ENCODE measurements at regions not wholly inside any gene's neighbourhood (a gene's known extent, or its start where the extent isn't known, plus 50 kb on each side); places are given as distances from the start of the nearest gene placed in this dataset.

- no peak for DNase-seq (ENCODE audit: low spot score)
Observed at GRCh38 chr12:91533366-91533765, 350.7 kb upstream of the DCN start.

- no peak for DNase-seq (ENCODE audit: low spot score)
Observed at GRCh38 chr12:91529829-91530228, 347.2 kb upstream of the DCN start.

GRCh38 chr12:91523831-91524230, 341.2 kb upstream of the DCN start:
- no peak for DNase-seq (ENCODE audit: low spot score)

GRCh38 chr12:91516695-91517047, 334.1 kb upstream of the DCN start:
- DNase-seq (ENCODE audit: low spot score), result no peak

- DNase-seq (ENCODE audit: low spot score), result no peak
Observed at GRCh38 chr12:91515944-91516694, 333.5 kb upstream of the DCN start.

- DNase-seq (ENCODE audit: low spot score), result no peak
Observed at GRCh38 chr12:91513313-91513712, 330.7 kb upstream of the DCN start.

GRCh38 chr12:91511795-91512420, 329.3 kb upstream of the DCN start:
- DNase-seq (ENCODE audit: low spot score), result no peak

- DNase-seq (ENCODE audit: low spot score), result no peak
Observed at GRCh38 chr12:91507754-91508153, 325.1 kb upstream of the DCN start.

- no peak for DNase-seq (ENCODE audit: low spot score)
Observed at GRCh38 chr12:91506452-91506851, 323.8 kb upstream of the DCN start.

- no peak for DNase-seq (ENCODE audit: low spot score)
Observed at GRCh38 chr12:91505006-91505405, 322.4 kb upstream of the DCN start.

- no peak for DNase-seq (ENCODE audit: low spot score)
Observed at GRCh38 chr12:91502208-91502607, 319.6 kb upstream of the DCN start.

GRCh38 chr12:91496337-91496736, 313.7 kb upstream of the DCN start:
- DNase-seq (ENCODE audit: low spot score), result no peak

- DNase-seq (ENCODE audit: low spot score), result no peak
Observed at GRCh38 chr12:91493308-91493707, 310.7 kb upstream of the DCN start.

GRCh38 chr12:91492648-91493047, 310.0 kb upstream of the DCN start:
- DNase-seq (ENCODE audit: low spot score), result no peak

GRCh38 chr12:91490667-91491311, 308.2 kb upstream of the DCN start:
- no peak for DNase-seq (ENCODE audit: low spot score)

- no peak for DNase-seq (ENCODE audit: low spot score)
Observed at GRCh38 chr12:91483471-91483985, 300.9 kb upstream of the DCN start.

GRCh38 chr12:91482231-91482630, 299.6 kb upstream of the DCN start:
- no peak for DNase-seq (ENCODE audit: low spot score)

GRCh38 chr12:91478500-91478899, 295.9 kb upstream of the DCN start:
- no peak for DNase-seq (ENCODE audit: low spot score)

GRCh38 chr12:91467686-91468085, 285.1 kb upstream of the DCN start:
- no peak for DNase-seq (ENCODE audit: low spot score)

GRCh38 chr12:91461061-91461460, 278.4 kb upstream of the DCN start:
- DNase-seq (ENCODE audit: low spot score), result no peak

- no peak for DNase-seq (ENCODE audit: low spot score)
Observed at GRCh38 chr12:91460469-91460868, 277.9 kb upstream of the DCN start.

GRCh38 chr12:91455321-91455720, 272.7 kb upstream of the DCN start:
- DNase-seq (ENCODE audit: low spot score), result no peak

GRCh38 chr12:91454179-91454578, 271.6 kb upstream of the DCN start:
- no peak for DNase-seq (ENCODE audit: low spot score)
